Heart left ventricle (tissue), 13 donors: ENCODE measurements at regions not wholly inside any gene's neighbourhood (a gene's known extent, or its start where the extent isn't known, plus 50 kb on each side); places are given as distances from the start of the nearest gene placed in this dataset.

Experiments
- POLR2A ChIP-seq, 2 donors: fragments of 450-650 bp; IDR thresholded peaks; one replicate each; pipeline ENCODE4 v1.6.1; 2017; ENCODE audit warnings: antibody characterized with exemption in 2 of 2, mild to moderate bottlenecking in 2 of 2, moderate library complexity in 2 of 2
- TF ChIP-seq, protein P1 (sequence below), 12 donors: fragments of 200-600 bp; sonication (generic) in 4 of 12; IDR thresholded peaks; one replicate each; pipeline versions ENCODE4 v1.5.0 to v1.8.0; 2018 to 2022; ENCODE audit warnings: antibody characterized with exemption in 12 of 12, mild to moderate bottlenecking in 5 of 12
- donor health status: ischemic (EF 13 %, LVEDD 7.1; RV severe dilation, severe dysfunction).
- donor health status: DM: no; HTN: yes; CAD: no.
- donor health status: DM: no; HTN: no; CAD: no.
- donor health status: ischemic (EF 25% LVEDD 6.9; RV normal size, moderate dysfunction).
- donor health status: ischemic (EF 25% LVEDD 5.7; RV mildly dilated, moderate dysfunction).
- donor health status: ischemic (EF 35%, LVEDD 5.7; RV mildly dilated, moderate dysfunction).
- donor health status: nonischemic (EF 11% LVEDD 7.7; RV severe dilation, severe dysfunction).
- donor health status: DM: yes; HTN: yes; CAD: no.
- donor health status: PGD.
- donor health status: ischemic (EF 29% LVEDD 5.4; RV normal size, mild dysfunction).
- donor health status: nonischemic (EF 23%, LVEDD 6.1; RV moderate dilation, normal function).

DNA sequence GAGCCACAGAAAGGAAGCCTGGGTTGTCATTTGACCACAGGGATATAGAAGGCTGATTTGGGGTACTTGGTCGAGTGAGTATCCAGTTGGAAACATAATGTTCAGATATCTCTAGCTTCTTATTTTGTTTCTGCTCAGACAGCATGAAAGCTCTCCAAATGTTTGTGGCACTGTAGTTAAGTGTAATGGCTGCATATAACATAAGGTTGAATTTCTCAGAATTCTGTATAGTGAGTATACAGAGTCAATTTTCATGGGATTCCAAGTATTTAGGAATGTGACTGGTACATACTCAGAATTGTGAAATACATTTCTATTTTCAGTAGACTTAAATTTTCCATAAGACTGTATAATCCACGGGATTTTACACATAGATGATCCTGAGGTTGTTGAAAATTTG, 2102.1 kb upstream of the RAG2 start:
- TF ChIP-seq, protein P1, sequence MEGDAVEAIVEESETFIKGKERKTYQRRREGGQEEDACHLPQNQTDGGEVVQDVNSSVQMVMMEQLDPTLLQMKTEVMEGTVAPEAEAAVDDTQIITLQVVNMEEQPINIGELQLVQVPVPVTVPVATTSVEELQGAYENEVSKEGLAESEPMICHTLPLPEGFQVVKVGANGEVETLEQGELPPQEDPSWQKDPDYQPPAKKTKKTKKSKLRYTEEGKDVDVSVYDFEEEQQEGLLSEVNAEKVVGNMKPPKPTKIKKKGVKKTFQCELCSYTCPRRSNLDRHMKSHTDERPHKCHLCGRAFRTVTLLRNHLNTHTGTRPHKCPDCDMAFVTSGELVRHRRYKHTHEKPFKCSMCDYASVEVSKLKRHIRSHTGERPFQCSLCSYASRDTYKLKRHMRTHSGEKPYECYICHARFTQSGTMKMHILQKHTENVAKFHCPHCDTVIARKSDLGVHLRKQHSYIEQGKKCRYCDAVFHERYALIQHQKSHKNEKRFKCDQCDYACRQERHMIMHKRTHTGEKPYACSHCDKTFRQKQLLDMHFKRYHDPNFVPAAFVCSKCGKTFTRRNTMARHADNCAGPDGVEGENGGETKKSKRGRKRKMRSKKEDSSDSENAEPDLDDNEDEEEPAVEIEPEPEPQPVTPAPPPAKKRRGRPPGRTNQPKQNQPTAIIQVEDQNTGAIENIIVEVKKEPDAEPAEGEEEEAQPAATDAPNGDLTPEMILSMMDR (IDR thresholded peaks at IDR 0.05) = no peak
- TF ChIP-seq POLR2A (IDR thresholded peaks at IDR 0.05) = no peak
